HG03064 (cell line): ENCODE measurements at regions not wholly inside any gene's neighbourhood (a gene's known extent, or its start where the extent isn't known, plus 50 kb on each side); places are given as distances from the start of the nearest gene placed in this dataset.

Experiments
- ATAC-seq: cut with Tn5 transposase; IDR thresholded peaks from one replicate; pipeline ENCODE4 v1.9.1; 2021; ENCODE audit warnings: low read depth; ENCODE audit not compliant: unreplicated experiment

GRCh38 chr5:39517800-39518199, 93.0 kb upstream of the DAB2 start:
- ATAC-seq: no peak

DNA sequence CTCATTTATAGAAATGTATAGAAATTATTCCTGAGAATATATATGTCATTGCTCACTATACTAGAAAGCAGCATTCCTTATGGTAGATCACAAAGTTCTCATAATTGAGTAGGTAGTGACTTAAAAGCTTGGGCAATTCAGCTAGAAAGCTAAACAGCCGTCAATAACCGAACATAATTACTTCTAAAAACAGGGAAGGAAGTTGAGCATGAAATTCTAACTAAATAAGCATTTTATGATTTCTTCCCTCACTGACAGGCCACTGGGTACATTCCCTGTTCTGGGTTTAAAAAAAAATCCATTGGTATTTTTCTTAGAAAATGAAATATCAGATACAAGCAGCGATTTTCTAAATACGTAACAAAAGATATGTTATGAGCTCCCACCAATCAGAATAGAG, 91.1 kb upstream of the DAB2 start:
- no peak for ATAC-seq

DNA sequence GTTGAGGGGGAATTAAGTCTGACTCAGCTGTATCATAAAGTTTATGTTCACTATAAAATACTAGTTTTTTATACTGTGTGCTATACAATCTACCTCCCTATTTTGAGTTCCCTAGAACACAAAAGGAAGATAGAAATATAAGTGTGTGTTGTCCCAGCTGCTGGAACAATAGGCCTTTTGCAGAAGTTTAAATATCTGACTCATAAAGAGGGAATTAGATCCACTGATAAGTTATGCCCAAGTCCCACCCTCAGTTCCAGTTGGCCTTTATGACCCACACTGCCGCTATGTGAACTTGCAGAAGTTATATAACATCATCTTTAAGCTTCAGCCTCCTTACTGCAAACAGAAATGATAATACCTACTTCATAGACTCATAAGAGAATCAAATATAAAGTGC, 88.5 kb upstream of the DAB2 start:
- ATAC-seq: no peak

DNA sequence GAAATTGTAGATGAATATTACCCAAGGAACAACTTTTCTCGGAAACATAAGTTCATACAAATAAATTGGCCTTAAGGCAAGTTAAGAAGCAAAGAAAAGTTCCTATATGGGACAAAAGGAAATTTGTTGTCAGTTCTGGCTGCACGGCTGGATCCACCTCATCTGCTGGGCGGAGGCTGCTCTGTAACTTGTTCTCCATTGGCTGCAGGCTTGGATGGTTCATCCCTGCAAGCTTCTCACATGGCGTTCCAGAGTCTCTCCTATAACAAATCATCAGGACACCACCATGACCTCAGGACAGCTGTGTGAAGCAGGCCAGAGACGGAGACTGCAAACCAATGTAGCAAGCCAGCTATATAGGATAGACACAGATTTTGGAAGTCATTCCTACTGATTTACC, 81.4 kb upstream of the DAB2 start:
- no peak for ATAC-seq

GRCh38 chr5:39505791-39506190, 81.0 kb upstream of the DAB2 start:
- no peak for ATAC-seq

DNA sequence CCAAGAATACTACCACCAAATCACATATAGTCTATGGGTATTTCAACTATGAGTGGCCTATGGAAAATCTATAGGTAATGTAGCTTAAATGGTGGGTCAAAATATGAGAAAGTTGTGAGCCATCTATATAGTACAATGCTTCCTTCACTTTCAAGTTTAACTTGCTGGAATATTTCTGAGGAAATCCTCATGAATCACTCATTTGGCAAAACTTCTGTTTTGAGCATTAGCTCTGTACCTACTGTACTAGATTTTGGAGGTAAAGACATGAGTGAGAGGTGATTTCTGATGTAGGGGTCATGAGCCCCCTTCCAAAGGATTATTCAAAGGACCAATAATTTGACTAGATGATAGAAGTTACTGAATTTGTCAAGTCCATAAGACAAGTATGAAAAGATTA, 80.6 kb upstream of the DAB2 start:
- no peak for ATAC-seq

DNA sequence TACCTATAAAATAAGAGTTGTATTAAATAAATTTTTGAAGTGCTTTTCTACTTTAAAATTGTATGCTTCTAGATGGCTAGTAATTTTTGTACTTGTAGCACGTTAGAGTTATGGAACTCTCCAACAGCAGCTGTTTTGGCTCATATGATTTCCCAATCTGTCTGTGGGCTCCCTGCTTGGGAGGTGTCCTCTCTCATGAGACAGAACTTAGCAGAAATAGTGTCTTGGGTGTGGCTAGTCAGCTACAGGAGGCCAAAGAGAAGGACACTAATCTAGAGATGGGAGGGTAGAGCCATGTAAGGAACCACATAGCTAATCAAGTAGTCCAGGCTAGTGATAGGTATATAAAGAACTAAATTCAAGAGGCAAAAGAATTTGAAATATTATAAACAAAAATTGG, 78.4 kb upstream of the DAB2 start:
- ATAC-seq: no peak

DNA sequence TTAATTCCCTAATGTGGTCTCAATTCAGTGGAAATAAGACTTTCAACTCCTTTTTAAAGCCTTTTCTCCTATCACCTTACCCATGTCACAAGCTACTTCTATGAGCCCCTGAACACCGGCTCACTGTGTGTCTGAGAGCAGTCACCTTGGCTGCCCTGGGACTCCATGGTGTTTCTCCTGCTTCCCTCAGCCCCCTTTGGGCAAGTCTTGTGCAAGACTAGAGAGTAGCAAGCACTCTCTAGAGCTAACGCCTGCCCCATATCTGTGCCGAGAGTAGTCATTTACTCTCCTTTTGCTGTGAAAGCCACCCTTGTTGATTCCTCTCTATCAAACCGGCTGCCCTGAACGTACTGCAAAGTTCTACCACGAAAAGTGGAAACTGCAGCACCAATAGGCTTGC, 77.9 kb upstream of the DAB2 start:
- no peak for ATAC-seq

- ATAC-seq: no peak
These were observed 76.6 kb upstream of the DAB2 start for GRCh38 chr5:39501397-39501796.

GRCh38 chr5:39500551-39501175, 75.9 kb upstream of the DAB2 start:
- no peak for ATAC-seq

DNA sequence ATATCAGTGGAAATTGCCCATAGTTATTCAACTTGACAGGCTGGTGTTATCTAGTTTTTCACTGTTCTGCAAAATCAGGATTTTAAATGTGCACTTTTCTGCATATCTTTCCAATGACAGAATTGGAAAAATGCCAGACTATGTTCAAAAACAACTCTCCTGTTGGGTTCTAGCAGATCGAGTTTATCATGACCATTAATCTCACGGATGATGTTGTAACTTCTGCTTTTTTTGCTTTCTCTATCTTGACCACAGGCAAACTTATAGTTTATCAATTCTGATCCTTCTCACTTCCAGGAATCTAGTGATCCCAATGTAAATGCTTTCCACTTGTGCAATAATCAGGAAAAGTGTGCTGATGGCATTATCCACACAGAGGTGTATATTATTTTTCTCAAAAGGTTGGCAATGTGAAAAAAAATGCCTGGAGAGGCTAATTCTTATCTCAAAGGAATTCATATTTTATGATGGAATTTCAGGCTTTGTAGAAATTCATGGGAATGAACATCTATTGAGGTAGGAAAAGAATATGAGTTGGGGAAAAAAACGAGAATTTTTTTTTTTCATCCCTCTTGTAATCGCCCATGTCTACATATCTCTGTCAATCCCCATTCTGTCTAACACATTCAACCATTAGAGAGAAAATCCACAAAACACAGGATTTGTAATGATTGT, 73.6 kb upstream of the DAB2 start:
- ATAC-seq: no peak

DNA sequence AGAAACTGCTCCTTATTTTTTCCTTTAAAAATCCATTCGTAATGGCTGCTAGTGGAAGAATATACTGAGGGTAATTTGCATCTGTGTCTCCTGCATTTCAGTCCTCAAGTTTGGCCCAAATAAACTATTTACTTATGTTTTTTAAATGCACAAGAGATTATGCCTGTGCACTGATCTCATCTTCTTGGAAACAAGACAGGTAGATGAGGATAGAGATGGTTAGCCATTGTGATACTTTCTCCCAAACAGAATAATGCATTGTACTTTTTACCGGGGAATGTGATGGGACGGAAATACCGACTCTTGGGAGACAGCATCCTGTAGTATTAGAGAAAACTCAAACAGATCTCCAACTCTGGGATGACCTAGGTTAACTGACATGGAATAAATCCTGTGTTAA, 72.5 kb upstream of the DAB2 start:
- ATAC-seq: no peak

DNA sequence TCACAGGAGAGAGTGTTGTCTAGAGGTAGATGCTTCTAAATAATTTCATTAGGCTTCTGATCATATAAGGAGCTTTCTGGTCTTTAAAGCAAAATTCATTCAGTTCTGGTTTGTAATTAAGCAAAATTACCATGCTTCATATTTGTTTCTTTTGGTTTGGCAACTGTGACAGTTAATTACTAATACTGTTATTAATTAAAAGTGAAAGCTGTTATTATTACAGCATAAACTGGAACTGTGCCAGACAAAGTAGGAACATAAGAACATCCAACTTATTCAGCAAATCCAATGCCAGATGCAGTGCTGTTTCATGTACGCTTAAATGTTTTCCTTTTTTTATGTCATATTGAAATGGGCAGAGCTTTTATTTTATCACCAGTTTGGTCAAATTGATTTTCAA, 70.4 kb upstream of the DAB2 start:
- ATAC-seq: no peak

DNA sequence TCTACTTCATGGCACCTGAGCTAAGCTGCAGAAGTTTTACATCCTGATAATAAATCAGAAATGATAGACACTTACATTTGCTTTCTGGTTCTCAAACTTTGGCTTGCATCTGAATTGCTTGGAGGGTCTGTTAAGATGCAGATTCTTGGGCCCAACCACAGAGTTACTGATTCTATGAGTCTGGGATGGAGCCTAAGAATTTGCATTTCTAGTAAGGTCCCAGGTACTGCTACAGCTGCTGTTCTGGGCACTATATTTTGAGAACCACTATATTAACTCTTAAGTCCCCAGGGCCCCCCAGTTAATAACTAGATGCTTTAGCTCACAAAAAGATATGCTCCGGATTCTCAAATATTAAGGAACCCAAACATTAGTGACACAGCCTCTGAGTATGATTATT, 69.8 kb upstream of the DAB2 start:
- no peak for ATAC-seq

DNA sequence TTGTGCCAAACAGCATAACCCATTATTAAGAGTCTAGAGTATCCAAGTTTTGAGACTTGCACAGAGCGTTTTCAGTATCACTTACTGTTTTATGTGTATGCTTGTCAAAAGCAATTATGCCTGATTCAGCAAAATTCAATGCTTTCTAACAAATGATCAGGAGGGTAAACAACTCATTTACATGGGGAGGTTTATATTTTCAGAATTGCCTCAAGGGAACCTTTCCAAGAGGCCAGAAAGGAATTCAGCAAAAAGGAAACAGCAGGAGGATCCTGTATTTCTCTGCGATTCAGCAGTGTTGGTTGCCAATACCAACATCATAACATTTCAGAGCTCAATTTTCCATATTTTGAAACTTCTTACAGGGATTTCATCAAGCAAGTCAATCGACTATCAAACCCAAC, 69.3 kb upstream of the DAB2 start:
- ATAC-seq: no peak

DNA sequence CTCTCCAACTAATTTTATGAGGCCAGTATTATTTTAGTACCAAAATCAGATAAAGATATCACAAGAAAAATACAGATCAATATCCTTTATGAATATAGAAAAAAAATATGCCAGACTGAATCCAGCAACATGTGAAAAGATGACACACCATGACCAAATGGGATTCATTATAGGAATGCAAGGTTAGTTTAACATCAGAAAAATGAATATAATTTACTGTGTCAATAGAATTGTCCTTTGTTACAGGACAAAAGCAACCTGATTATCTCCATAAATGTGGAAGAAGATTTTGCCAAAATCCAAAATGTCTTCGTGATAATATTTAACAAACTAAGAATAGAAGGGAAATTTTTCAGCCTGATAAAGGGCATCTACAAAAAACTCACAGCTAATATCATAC, 66.4 kb upstream of the DAB2 start:
- ATAC-seq: no peak

GRCh38 chr5:39489263-39489662, 64.5 kb upstream of the DAB2 start:
- ATAC-seq: no peak

DNA sequence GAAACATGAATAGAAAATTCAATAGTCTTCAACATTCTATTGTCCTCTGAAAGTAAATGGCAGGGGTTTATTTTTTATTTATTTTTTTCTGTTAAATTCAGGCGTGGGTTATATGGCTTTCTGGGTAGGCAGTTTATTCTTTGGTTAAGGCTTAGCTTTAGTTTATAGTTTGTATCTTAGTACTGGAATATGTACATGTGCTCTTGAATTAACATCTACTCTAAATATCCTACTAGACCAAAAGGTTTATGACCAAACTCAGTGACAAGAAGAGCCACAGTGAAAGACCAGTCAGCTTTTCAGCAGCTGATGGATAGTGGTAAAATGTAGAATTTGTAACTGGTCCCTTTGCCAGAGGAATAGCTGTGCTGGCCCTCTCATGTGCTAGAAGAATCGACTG, 62.0 kb upstream of the DAB2 start:
- ATAC-seq: no peak

- no peak for ATAC-seq
These were observed 61.6 kb upstream of the DAB2 start for GRCh38 chr5:39486361-39486760.

DNA sequence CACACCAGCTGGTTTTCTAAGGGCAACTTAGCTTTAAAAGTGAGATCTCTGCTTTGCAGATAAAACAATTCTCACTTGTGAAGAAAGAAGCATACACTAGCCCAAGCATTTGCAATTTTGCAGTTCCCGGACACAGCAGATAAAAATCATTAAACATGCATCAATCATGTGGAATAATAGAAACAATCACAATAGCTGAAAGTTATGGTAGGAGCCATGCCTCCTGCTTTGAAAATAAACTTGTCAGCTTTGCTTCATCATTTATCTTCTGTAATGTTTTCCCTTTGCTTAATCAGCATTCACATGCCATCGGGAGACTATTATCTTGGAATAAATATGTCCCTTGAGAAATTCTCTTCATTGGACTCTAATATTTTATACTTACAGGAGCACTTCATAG, 60.3 kb upstream of the DAB2 start:
- no peak for ATAC-seq

- ATAC-seq: no peak
These were observed 59.9 kb upstream of the DAB2 start for GRCh38 chr5:39484673-39485072.

DNA sequence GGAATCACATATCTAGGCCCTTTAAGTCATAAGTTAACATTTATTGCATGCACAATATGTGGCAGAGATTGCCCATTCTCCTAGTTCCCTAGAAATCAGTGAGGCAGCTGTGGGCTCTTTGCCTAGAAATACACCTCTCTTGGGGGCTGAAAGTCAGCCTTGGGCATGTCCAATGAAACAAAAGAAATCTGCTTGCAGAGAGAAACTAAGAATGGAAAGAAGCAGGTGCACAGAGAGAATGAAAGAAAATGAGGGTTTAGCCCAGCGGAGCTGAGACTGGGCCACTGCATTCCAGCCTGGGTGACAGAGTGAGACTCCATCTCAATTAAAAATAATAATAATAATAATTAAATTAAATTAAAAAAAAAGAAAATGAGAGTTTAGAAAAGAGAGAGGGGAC, 57.3 kb upstream of the DAB2 start:
- ATAC-seq: no peak

DNA sequence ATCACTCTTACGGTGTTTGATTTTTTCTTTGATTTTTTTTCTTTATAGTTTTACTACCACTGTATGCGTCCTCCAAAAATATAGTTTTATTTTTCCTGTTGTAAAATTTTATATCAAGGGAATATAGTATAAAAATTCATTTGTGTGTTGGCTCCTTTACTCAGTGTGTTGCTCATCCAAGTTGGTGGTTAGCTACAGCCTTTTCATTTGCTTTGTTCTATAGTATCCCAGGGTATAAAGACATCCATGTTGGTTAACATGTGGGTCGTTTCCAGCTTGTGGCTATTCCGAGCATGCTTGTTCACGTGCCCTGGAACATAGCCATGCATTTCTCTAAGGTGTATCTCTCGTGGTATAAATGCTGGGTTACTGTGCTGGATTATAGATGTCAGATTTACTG, 54.8 kb upstream of the DAB2 start:
- no peak for ATAC-seq
